Sciatic nerve (tissue), 2 donors: ENCODE measurements at regions not wholly inside any gene's neighbourhood (a gene's known extent, or its start where the extent isn't known, plus 50 kb on each side); places are given as distances from the start of the nearest gene placed in this dataset.
"Not testable (repeated sequence)": the region's sequence is repeated elsewhere in the genome, so short reads cannot be mapped to it uniquely, and the experiment has no call there.

ENCODE experiments used
- ATAC-seq: fragments of 200-7000 bp; cut with Tn5 transposase; one replicate; pipeline ENCODE4 v1.9.1; 2020; ENCODE audit warnings: mild to moderate bottlenecking, moderate library complexity
- DNase-seq: peaks from one replicate; pipeline ENCODE4 v3.0.0-alpha.2; 2020; ENCODE audit warnings: low spot score
- intact Hi-C: fragments of 100-400 bp; cut with DNase I; formaldehyde crosslinking; loops from one replicate; pipeline ENCODE4 v1.14.2; 2022
- donor health status: DM: no; HTN: no; CAD: no.
- donor health status: DM: no; HTN: no; CAD: no.

- DNase-seq, ATAC-seq, intact Hi-C loops: not testable (repeated sequence)
Measured at GRCh38 chr17:18546514-18547398, 70.2 kb downstream of the LGALS9C start.

- DNase-seq, intact Hi-C loops, ATAC-seq: not testable (repeated sequence)
Measured at GRCh38 chr17:18557086-18557485, 80.5 kb downstream of the LGALS9C start.

- DNase-seq, intact Hi-C loops: not testable (repeated sequence)
Measured at GRCh38 chr17:18563381-18564098, 80.7 kb downstream of the TBC1D28 start.

GRCh38 chr17:18564099-18564448 lies 80.1 kb downstream of the TBC1D28 start:
- DNase-seq, intact Hi-C loops: not testable (repeated sequence)
- ATAC-seq, result peak; percentile 48

More at GRCh38 chr17:18563381-18564098, 80.7 kb downstream of the TBC1D28 start:
- ATAC-seq, result peak; percentile 29

DNA sequence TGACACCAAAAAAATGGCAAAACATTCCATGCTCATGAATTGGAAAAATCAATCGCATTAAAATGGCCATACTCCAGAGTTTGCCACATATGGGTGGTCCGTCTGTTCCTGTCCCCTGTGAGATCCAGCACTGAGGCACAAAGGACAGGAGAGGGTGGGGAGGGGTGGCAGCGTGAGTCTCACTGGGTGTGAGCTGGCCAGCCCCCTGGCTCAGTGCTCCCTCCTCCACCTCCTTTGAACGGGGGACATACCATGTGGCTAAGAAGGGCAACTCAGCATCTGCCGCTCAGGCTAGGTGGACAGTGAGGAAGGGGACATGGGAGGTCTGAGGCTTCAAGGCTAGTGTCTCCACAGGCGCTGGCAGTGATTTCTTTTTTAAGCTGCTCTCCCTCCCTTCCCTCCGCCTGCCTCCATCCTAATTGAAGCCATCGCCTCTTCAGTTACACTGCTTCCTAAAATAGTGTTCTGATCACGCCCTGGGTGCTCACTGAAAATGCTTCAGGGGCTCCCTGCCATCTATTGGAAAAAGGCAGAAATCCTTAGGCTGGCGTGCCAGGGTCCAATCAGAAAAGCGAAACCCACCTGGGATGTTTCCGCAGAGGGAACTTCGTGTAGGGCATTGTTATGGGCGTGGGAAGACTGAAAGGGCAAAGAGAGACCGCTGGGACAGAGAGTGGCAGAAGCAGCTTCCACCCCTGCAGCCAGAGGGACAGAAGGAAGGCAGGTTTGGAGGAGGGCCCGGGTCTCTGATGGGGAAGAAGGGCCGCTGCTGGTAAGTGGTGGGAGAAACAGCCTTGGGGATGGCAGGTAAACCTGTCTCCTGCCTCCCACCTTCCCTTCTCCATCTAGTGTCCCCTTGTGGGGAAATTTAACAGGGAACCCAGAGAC lies 75.8 kb downstream of the TBC1D28 start:
- ATAC-seq, result peak; percentile 53
- intact Hi-C loops, DNase-seq: not testable (repeated sequence)

GRCh38 chr17:18569489-18569913 lies 74.7 kb downstream of the TBC1D28 start:
- peak; percentile 88 for ATAC-seq
- intact Hi-C loops, DNase-seq: not testable (repeated sequence)

DNA sequence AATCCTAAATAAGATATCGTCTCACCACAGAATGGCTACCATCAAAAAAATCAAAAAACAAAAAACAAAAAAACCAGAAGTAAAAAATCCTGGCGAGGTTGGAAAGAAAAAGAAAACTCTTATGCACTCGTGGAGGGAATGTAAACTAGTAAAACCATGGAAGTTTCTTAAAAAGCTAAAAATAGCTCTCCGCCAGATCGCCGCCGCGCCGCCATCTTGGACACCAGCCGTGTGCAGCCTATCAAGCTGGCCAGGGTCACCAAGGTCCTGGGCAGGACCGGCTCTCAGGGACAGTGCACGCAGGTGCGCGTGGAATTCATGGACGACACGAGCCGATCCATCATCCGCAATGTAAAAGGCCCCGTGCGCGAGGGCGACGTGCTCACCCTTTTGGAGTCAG lies 71.7 kb downstream of the TBC1D28 start:
- DNase-seq, ATAC-seq, intact Hi-C loops: not testable (repeated sequence)

- ATAC-seq, DNase-seq, intact Hi-C loops: not testable (repeated sequence)
Measured at GRCh38 chr17:18574137-18574536, 70.1 kb downstream of the TBC1D28 start.
